ENCODE measurements at regions not wholly inside any gene's neighbourhood (a gene's known extent, or its start where the extent isn't known, plus 50 kb on each side); places are given as distances from the start of the nearest gene placed in this dataset.
"Not testable (repeated sequence)": the region's sequence is repeated elsewhere in the genome, so short reads cannot be mapped to it uniquely, and the experiment has no call there.

DNA sequence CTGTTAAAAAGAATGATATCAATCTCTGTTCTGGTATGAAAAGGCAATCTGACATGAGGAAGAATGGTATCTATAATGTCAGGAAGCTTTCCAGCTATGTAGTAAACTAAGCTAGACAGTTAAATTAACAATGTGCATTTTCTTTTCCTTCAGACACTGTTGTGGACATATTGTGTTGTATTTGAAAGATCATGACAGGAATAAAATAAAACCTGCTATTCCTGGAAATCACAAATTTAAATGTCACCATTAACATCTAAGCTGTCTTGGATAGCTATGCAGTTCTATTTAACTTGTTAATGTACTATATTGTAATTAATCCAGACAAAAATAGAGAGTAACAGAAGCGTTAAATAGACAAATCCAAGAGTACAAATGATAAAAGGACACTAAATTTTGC lies 297.4 kb upstream of the LUZP2 start:
- H3K36me3 Mint-ChIP-seq = no peaks in the 10 kb centered on the region

DNA sequence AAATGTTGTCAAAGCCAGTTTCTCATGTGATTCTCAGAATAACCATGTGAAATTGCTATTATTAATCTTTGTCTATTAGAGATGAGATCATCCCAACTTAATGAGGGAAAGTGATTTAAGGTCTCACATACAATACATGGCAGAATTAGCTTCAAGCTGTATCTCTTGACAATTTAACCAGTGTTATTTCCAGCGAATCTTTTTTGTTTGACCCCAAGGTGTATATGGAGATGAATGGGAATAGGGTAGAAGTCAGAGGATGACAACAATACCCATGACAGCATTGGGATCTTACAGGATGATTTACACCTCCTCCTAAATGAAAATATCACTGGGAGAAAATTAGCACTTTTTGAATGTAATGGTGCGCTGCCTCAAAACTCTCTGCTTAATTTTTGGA lies 290.8 kb upstream of the LUZP2 start:
- Histone ChIP-seq H3K9me3 (ENCODE audit: low read depth) (no peaks in the 10 kb centered on the region), H3K27me3 (no peaks in the 10 kb centered on the region), H3K9ac (no peak overlapping the region), H3K27ac (no peak overlapping the region), H3K36me3 (no peaks in the 10 kb centered on the region), H3K4me1 (no peaks in the 10 kb centered on the region), H3K4me3 (no peak overlapping the region), H3K4me2 (no peak overlapping the region), H4K20me1 (ENCODE audit: low read depth) (no peaks in the 10 kb centered on the region), H3F3A (ENCODE audit: low read depth) (no peaks in the 10 kb centered on the region), H2AFZ (replicated peaks) (no peak overlapping the region), H3K79me2 (ENCODE audit: low read depth) (no peaks in the 10 kb centered on the region)
- Mint-ChIP-seq H3K4me1 (no peaks in the 10 kb centered on the region), H3K36me3 (no peaks in the 10 kb centered on the region), H3K27me3 (ENCODE audit: insufficient read depth, low read depth) (peaks cover 2% of the 10 kb centered on the region), H3K9me3 (no peaks in the 10 kb centered on the region), H3K4me3 (no peak overlapping the region), H3K27ac (no peak overlapping the region)
- TF ChIP-seq CTCF (IDR thresholded peaks at IDR 0.05) (no peak), EZH2 (IDR thresholded peaks at IDR 0.05) (no peak), EZH2phosphoT487 (IDR thresholded peaks at IDR 0.05) (no peak)
- no peak for DNase-seq (ENCODE audit: low spot score)

More for the DNA sequence above, 297.4 kb upstream of the LUZP2 start:
- no peak overlapping the region for H3K4me3 ChIP-seq
- no peaks in the 10 kb centered on the region for H3K36me3 ChIP-seq
- H3K4me3 Mint-ChIP-seq = no peak overlapping the region
- no peaks in the 10 kb centered on the region for H3K27me3 Mint-ChIP-seq (ENCODE audit: insufficient read depth, low read depth)
- H3K79me2 ChIP-seq (ENCODE audit: low read depth) = no peaks in the 10 kb centered on the region
- H2AFZ ChIP-seq (replicated peaks) = no peak overlapping the region
- no peaks in the 10 kb centered on the region for H4K20me1 ChIP-seq (ENCODE audit: low read depth)
- H3K27ac Mint-ChIP-seq = no peak overlapping the region
- no peak for TF ChIP-seq CTCF (IDR thresholded peaks at IDR 0.05)
- no peak for TF ChIP-seq EZH2 (IDR thresholded peaks at IDR 0.05)
- TF ChIP-seq EZH2phosphoT487 (IDR thresholded peaks at IDR 0.05) = no peak
- H3F3A ChIP-seq (ENCODE audit: low read depth) = no peaks in the 10 kb centered on the region
- no peak overlapping the region for H3K4me2 ChIP-seq
- no peaks in the 10 kb centered on the region for H3K4me1 Mint-ChIP-seq
- H3K27me3 ChIP-seq = no peaks in the 10 kb centered on the region
- no peaks in the 10 kb centered on the region for H3K9me3 ChIP-seq (ENCODE audit: low read depth)
- no peak overlapping the region for H3K9ac ChIP-seq
- H3K4me1 ChIP-seq = no peaks in the 10 kb centered on the region
- no peaks in the 10 kb centered on the region for H3K9me3 Mint-ChIP-seq
- no peak for DNase-seq (ENCODE audit: low spot score)
- no peak overlapping the region for H3K27ac ChIP-seq

- Histone ChIP-seq H2AFZ (replicated peaks) (no peak overlapping the region), H3K27me3 (no peaks in the 10 kb centered on the region), H3K36me3 (no peaks in the 10 kb centered on the region), H3F3A (ENCODE audit: low read depth) (no peaks in the 10 kb centered on the region), H3K4me1 (no peaks in the 10 kb centered on the region), H3K27ac (no peak overlapping the region), H3K9ac (no peak overlapping the region), H3K4me2 (no peak overlapping the region), H3K79me2 (ENCODE audit: low read depth) (no peaks in the 10 kb centered on the region), H4K20me1 (ENCODE audit: low read depth) (no peaks in the 10 kb centered on the region), H3K4me3 (no peak overlapping the region), H3K9me3 (ENCODE audit: low read depth) (no peaks in the 10 kb centered on the region)
- no peak for TF ChIP-seq EZH2 (IDR thresholded peaks at IDR 0.05)
- TF ChIP-seq CTCF (IDR thresholded peaks at IDR 0.05) = no peak
- no peak for DNase-seq (ENCODE audit: low spot score)
- H3K27ac Mint-ChIP-seq = no peak overlapping the region
- no peaks in the 10 kb centered on the region for H3K36me3 Mint-ChIP-seq
- H3K9me3 Mint-ChIP-seq = no peaks in the 10 kb centered on the region
- H3K4me3 Mint-ChIP-seq = no peak overlapping the region
- no peaks in the 10 kb centered on the region for H3K4me1 Mint-ChIP-seq
- H3K27me3 Mint-ChIP-seq (ENCODE audit: insufficient read depth, low read depth) = peaks cover 2% of the 10 kb centered on the region
Measured at GRCh38 chr11:24206511-24206910, 290.3 kb upstream of the LUZP2 start.

GRCh38 chr11:24216488-24216887 lies 280.4 kb upstream of the LUZP2 start:
- Mint-ChIP-seq H3K27ac (no peak overlapping the region), H3K27me3 (ENCODE audit: insufficient read depth, low read depth) (no peaks in the 10 kb centered on the region), H3K4me1 (no peaks in the 10 kb centered on the region), H3K36me3 (no peaks in the 10 kb centered on the region), H3K4me3 (no peak overlapping the region), H3K9me3 (no peaks in the 10 kb centered on the region)
- Histone ChIP-seq H3K4me1 (no peaks in the 10 kb centered on the region), H3K79me2 (ENCODE audit: low read depth) (no peaks in the 10 kb centered on the region), H3K27me3 (no peaks in the 10 kb centered on the region), H3K4me2 (no peak overlapping the region), H3K4me3 (no peak overlapping the region), H3K36me3 (no peaks in the 10 kb centered on the region), H3K27ac (no peak overlapping the region), H3F3A (ENCODE audit: low read depth) (no peaks in the 10 kb centered on the region), H4K20me1 (ENCODE audit: low read depth) (no peaks in the 10 kb centered on the region), H3K9ac (no peak overlapping the region), H3K9me3 (ENCODE audit: low read depth) (no peaks in the 10 kb centered on the region), H2AFZ (replicated peaks) (no peak overlapping the region)
- no peak for DNase-seq (ENCODE audit: low spot score)
- no peak for TF ChIP-seq EZH2phosphoT487 (IDR thresholded peaks at IDR 0.05)
- TF ChIP-seq EZH2 (IDR thresholded peaks at IDR 0.05) = no peak
- no peak for TF ChIP-seq CTCF (IDR thresholded peaks at IDR 0.05)

- H3K27me3 ChIP-seq; H3K27ac ChIP-seq; H3K9me3 Mint-ChIP-seq; H3K36me3 ChIP-seq; H4K20me1 ChIP-seq (ENCODE audit: low read depth); H3K4me1 ChIP-seq; H3K4me3 Mint-ChIP-seq; H3K79me2 ChIP-seq (ENCODE audit: low read depth); H2AFZ ChIP-seq (replicated peaks); H3F3A ChIP-seq (ENCODE audit: low read depth); H3K27ac Mint-ChIP-seq; DNase-seq (ENCODE audit: low spot score); H3K4me1 Mint-ChIP-seq; H3K9me3 ChIP-seq (ENCODE audit: low read depth); H3K4me3 ChIP-seq; H3K4me2 ChIP-seq; H3K36me3 Mint-ChIP-seq; H3K27me3 Mint-ChIP-seq (ENCODE audit: insufficient read depth, low read depth); H3K9ac ChIP-seq: not testable (repeated sequence)
Measured at GRCh38 chr11:24217319-24217718, 279.5 kb upstream of the LUZP2 start.

Measured in neural progenitor cell (in vitro differentiated cells).